NCI-H2107 treated with DMSO at 0.1 percent for 48 hours (cell line): ENCODE measurements at regions not wholly inside any gene's neighbourhood (a gene's known extent, or its start where the extent isn't known, plus 50 kb on each side); places are given as distances from the start of the nearest gene placed in this dataset.

Source experiments
- DNase-seq: peaks from one replicate; lab custom pipeline; 2025; ENCODE audit not compliant: unreplicated experiment; lab: John Stamatoyannopoulos, UW

GRCh38 chr10:45183174-45183573, 132.2 kb downstream of the OR13A1 start:
- no peak for DNase-seq

- DNase-seq = no peak
Measured at GRCh38 chr10:45197816-45198485, 117.5 kb downstream of the OR13A1 start.

GRCh38 chr10:45198486-45199204, 116.8 kb downstream of the OR13A1 start:
- DNase-seq = peak; percentile 0

GRCh38 chr10:45199205-45199740, 116.1 kb downstream of the OR13A1 start:
- no peak for DNase-seq

- no peak for DNase-seq
Measured at GRCh38 chr10:45201271-45201670, 114.1 kb downstream of the OR13A1 start.

- DNase-seq = no peak
Measured at GRCh38 chr10:45202242-45202641, 113.2 kb downstream of the OR13A1 start.

GRCh38 chr10:45204954-45205775, 110.2 kb downstream of the OR13A1 start:
- no peak for DNase-seq

GRCh38 chr10:45209888-45210287, 105.5 kb downstream of the OR13A1 start:
- no peak for DNase-seq

GRCh38 chr10:45211576-45211975, 103.8 kb downstream of the OR13A1 start:
- DNase-seq = no peak

- DNase-seq = no peak
Measured at GRCh38 chr10:45219416-45219815, 96.0 kb downstream of the OR13A1 start.

GRCh38 chr10:45220931-45221330, 94.5 kb downstream of the OR13A1 start:
- no peak for DNase-seq

- no peak for DNase-seq
Measured at GRCh38 chr10:45224219-45224841, 91.1 kb downstream of the OR13A1 start.

- no peak for DNase-seq
Measured at GRCh38 chr10:45227042-45227441, 88.4 kb downstream of the OR13A1 start.

GRCh38 chr10:45227456-45227855, 88.0 kb downstream of the OR13A1 start:
- DNase-seq = no peak

- DNase-seq = no peak
Measured at GRCh38 chr10:45229823-45230222, 85.6 kb downstream of the OR13A1 start.

GRCh38 chr10:45235260-45235769, 80.1 kb downstream of the OR13A1 start:
- DNase-seq = peak; percentile 40

- DNase-seq = no peak
Measured at GRCh38 chr10:45235798-45236220, 79.6 kb downstream of the OR13A1 start.

- no peak for DNase-seq
Measured at GRCh38 chr10:45238896-45239295, 76.5 kb downstream of the OR13A1 start.

GRCh38 chr10:45239642-45240041, 75.8 kb downstream of the OR13A1 start:
- DNase-seq = no peak

GRCh38 chr10:45241865-45242520, 73.4 kb downstream of the OR13A1 start:
- DNase-seq = no peak
